H1 (cell line): ENCODE measurements at regions not wholly inside any gene's neighbourhood (a gene's known extent, or its start where the extent isn't known, plus 50 kb on each side); places are given as distances from the start of the nearest gene placed in this dataset.

ENCODE experiments used
- CREB1 ChIP-seq: IDR thresholded peaks from 2 replicates; pipeline ENCODE4 v1.6.1; 2012; ENCODE audit warnings: inconsistent platforms
- E2F6 ChIP-seq: IDR thresholded peaks from 2 replicates; pipeline ENCODE4 v1.6.1; 2012; ENCODE audit warnings: inconsistent platforms
- HDAC6 ChIP-seq: IDR thresholded peaks from one replicate; pipeline ENCODE4 v1.7.1; 2012; ENCODE audit warnings: low read depth, mild to moderate bottlenecking, inconsistent platforms, low read length, moderate library complexity
- MAX ChIP-seq: IDR thresholded peaks from 2 replicates; pipeline ENCODE4 v1.6.1; 2012; ENCODE audit warnings: inconsistent platforms
- TF ChIP-seq, protein P1 (sequence below): fragments of 300-600 bp; sonication (generic); IDR thresholded peaks from 2 replicates; pipeline ENCODE4 v1.7.1; 2012; ENCODE audit warnings: low read length, moderate library complexity, mild to moderate bottlenecking, inconsistent platforms; ENCODE audit not compliant: insufficient replicate concordance

GRCh38 chr6:4580361-4580760 is 195.8 kb upstream of the CDYL start (continued):
- TF ChIP-seq, protein P1, sequence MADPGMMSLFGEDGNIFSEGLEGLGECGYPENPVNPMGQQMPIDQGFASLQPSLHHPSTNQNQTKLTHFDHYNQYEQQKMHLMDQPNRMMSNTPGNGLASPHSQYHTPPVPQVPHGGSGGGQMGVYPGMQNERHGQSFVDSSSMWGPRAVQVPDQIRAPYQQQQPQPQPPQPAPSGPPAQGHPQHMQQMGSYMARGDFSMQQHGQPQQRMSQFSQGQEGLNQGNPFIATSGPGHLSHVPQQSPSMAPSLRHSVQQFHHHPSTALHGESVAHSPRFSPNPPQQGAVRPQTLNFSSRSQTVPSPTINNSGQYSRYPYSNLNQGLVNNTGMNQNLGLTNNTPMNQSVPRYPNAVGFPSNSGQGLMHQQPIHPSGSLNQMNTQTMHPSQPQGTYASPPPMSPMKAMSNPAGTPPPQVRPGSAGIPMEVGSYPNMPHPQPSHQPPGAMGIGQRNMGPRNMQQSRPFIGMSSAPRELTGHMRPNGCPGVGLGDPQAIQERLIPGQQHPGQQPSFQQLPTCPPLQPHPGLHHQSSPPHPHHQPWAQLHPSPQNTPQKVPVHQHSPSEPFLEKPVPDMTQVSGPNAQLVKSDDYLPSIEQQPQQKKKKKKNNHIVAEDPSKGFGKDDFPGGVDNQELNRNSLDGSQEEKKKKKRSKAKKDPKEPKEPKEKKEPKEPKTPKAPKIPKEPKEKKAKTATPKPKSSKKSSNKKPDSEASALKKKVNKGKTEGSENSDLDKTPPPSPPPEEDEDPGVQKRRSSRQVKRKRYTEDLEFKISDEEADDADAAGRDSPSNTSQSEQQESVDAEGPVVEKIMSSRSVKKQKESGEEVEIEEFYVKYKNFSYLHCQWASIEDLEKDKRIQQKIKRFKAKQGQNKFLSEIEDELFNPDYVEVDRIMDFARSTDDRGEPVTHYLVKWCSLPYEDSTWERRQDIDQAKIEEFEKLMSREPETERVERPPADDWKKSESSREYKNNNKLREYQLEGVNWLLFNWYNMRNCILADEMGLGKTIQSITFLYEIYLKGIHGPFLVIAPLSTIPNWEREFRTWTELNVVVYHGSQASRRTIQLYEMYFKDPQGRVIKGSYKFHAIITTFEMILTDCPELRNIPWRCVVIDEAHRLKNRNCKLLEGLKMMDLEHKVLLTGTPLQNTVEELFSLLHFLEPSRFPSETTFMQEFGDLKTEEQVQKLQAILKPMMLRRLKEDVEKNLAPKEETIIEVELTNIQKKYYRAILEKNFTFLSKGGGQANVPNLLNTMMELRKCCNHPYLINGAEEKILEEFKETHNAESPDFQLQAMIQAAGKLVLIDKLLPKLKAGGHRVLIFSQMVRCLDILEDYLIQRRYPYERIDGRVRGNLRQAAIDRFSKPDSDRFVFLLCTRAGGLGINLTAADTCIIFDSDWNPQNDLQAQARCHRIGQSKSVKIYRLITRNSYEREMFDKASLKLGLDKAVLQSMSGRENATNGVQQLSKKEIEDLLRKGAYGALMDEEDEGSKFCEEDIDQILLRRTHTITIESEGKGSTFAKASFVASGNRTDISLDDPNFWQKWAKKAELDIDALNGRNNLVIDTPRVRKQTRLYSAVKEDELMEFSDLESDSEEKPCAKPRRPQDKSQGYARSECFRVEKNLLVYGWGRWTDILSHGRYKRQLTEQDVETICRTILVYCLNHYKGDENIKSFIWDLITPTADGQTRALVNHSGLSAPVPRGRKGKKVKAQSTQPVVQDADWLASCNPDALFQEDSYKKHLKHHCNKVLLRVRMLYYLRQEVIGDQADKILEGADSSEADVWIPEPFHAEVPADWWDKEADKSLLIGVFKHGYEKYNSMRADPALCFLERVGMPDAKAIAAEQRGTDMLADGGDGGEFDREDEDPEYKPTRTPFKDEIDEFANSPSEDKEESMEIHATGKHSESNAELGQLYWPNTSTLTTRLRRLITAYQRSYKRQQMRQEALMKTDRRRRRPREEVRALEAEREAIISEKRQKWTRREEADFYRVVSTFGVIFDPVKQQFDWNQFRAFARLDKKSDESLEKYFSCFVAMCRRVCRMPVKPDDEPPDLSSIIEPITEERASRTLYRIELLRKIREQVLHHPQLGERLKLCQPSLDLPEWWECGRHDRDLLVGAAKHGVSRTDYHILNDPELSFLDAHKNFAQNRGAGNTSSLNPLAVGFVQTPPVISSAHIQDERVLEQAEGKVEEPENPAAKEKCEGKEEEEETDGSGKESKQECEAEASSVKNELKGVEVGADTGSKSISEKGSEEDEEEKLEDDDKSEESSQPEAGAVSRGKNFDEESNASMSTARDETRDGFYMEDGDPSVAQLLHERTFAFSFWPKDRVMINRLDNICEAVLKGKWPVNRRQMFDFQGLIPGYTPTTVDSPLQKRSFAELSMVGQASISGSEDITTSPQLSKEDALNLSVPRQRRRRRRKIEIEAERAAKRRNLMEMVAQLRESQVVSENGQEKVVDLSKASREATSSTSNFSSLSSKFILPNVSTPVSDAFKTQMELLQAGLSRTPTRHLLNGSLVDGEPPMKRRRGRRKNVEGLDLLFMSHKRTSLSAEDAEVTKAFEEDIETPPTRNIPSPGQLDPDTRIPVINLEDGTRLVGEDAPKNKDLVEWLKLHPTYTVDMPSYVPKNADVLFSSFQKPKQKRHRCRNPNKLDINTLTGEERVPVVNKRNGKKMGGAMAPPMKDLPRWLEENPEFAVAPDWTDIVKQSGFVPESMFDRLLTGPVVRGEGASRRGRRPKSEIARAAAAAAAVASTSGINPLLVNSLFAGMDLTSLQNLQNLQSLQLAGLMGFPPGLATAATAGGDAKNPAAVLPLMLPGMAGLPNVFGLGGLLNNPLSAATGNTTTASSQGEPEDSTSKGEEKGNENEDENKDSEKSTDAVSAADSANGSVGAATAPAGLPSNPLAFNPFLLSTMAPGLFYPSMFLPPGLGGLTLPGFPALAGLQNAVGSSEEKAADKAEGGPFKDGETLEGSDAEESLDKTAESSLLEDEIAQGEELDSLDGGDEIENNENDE = no peak
- TF ChIP-seq E2F6 = no peak
- no peak for TF ChIP-seq MAX
- no peak for TF ChIP-seq CREB1
- no peak for TF ChIP-seq HDAC6
